Hematopoietic multipotent progenitor cell (in vitro differentiated cells): ENCODE measurements at regions not wholly inside any gene's neighbourhood (a gene's known extent, or its start where the extent isn't known, plus 50 kb on each side); places are given as distances from the start of the nearest gene placed in this dataset.

ENCODE experiments used
- DNase-seq, 3 donors: peaks; one replicate each; pipeline ENCODE4 v3.0.0-alpha.2; 2011 to 2015; ENCODE audit warnings: low read depth in 2 of 3, low spot score in 2 of 3

GRCh38 chr2:221097568-221097915 is 474.6 kb downstream of the EPHA4 start:
- DNase-seq, result no peak

DNA sequence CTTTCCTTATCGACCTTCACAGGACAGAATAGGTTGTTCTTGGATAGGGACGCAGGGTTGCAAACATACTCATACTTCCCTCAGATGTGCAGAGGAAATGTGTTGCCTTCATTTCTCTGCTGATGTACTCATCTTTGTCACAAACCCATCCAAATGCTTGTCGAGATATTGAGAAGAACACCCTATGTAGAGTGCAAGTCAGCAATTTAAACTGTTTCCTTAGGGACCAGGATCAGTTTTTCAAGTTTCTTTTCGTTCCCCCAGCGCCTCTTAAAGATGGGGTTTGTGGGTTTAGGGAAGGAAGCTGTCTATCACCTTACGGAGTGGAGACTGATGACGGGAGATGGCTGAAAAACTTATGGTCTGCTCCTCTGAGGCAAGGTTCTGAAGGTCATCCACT is 474.2 kb downstream of the EPHA4 start:
- DNase-seq, result no peak

DNA sequence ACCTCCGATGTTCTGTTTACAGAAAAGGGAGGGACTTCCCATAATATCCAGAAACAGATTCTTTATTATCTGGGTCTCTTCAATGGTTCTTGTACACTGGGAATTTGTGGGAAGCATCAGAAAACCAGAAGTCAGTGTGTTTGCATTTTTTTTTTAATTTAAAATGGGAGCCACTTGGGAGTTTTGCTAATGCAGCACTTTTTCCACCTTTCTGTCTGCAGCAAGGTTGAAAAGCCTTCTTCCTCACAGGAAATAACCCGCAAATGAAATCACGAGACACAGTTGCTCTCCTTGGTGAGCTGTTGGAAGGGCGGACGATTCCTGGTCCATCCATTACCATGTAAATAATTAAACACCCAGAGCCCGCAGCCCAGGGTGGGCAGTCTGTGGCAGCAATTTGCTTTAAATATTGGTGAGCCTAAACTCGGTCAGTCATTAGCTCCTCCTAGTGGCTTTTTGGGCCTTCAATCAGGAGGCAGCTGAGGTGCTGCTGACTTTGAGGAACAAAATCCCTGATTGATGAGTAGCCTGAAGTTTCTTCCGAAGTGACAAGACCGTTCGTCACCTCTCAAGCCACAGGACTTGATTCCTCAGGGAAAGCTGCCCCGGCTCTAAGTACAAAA is 471.5 kb downstream of the EPHA4 start:
- DNase-seq, result peak in 2 of 3 donors; percentile 16 to 33

DNA sequence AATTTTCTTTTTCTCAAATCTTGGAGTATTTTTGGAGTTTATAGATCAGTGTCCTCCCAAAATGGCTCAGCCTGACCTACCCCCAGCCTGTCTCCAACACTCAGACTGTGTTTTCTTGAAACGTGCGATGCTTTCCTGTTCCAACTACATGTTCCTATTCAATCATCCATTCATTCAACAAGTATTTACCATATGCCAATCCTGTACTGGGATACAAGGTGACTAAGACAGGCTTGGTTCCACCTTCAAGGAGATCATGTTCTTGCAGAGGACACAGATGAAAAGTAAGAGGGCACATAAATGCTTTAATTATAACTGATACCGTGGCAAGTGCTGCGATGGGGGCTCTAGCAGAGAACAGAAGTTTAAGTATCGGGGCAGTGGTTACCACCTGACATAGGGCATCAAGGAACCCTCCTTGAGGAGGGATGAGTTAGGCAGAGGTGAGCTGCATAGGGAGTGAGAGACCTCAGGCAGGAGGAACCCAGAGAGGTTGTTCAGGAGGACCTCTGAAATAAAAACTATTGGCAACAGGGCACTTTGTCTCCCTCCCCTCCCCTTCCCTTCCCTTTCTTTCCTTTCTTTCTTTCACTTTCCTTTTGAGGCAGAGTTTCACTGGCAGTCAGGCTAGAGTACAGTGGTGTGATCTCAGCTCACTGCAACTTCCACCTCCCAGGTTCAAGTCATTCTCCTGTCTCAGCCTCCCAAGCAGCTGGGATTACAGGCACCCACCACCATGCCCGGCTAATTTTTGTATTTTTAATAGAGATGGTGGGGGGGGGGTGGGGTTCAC is 469.0 kb downstream of the EPHA4 start:
- peak in 2 of 3 donors; percentile 13 to 50 for DNase-seq

GRCh38 chr2:221103930-221104329 is 468.2 kb downstream of the EPHA4 start:
- DNase-seq, result no peak

GRCh38 chr2:221104361-221104811 is 467.7 kb downstream of the EPHA4 start:
- DNase-seq, result peak in 2 of 3 donors; percentile 15 to 35

GRCh38 chr2:221106241-221106640 is 465.9 kb downstream of the EPHA4 start:
- no peak for DNase-seq

DNA sequence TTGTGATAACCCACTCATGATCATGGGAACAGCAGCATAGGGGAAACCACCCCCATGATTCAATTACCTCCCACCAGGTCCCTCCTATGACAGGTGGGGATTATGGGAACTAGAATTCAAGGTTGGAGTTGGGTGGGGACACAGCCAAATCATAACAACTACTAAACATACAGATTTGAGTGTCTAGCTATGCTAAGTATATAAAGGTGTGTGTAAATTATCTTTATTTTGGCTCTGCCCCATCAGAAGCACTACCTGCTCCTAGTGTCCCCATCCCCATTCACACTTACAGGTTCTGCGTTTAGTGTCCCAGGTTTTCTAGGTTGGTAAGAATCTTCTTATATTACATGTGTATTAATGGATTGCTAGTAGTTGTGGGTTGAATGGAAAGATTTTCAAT is 464.7 kb downstream of the EPHA4 start:
- no peak for DNase-seq

DNA sequence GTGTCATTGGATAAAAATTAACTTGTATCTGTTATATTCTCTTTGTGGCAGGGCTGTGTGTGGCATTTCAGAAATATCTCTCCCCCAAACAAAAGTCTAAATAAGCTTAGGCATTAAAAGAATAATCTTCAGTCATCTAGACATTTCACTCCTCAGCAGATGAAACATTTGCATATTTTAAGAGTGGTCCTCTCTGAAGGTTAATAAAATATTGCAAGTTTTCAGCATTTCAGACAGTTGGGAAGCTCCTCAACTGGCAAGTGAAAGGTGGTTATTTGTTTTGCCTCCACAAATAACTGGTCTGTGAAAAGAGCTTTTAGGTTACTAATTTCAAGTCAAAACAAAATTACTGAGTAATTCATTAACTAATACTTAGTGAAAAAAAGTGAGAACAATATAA is 462.6 kb downstream of the EPHA4 start:
- no peak for DNase-seq

DNA sequence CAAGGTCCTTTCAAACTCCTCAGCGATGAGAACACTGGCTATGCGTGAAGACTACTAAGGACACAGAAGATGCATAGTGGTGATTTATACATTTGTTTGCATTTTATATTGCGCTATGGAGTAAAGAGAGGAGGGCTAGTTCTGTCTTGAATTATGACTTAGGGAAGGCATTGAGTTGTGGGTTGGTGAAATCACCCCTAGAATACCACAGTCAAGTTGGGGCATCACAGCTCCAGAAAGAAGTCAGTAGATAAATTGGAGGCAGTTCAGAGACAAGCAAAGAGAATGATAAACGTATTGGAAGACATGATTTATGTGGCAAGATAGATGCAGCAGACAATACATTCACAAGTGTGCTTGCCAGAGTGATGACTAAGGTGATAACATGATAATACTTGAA is 460.4 kb downstream of the EPHA4 start:
- DNase-seq, result no peak

DNA sequence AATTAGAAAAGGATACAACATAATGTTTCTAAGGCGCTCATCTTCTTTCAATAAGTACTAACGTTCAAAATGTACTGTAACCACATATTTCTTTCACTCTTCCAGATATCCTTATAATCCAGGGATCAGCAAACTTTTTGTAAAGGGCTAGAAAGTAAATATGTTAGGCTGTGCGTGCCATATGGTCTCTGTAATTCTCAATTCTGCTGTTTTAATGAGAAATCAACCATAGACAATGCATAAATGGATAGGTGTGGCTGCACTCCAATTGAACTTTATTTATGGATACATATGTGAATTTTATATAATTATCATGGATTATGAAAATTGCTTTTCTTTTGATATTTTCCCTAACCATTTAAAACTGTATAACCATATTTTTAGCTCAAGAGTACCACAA is 459.4 kb downstream of the EPHA4 start:
- no peak for DNase-seq

- no peak for DNase-seq
Measured at GRCh38 chr2:221115944-221116343, 456.2 kb downstream of the EPHA4 start.

GRCh38 chr2:221120643-221121042 is 451.5 kb downstream of the EPHA4 start:
- no peak for DNase-seq

DNA sequence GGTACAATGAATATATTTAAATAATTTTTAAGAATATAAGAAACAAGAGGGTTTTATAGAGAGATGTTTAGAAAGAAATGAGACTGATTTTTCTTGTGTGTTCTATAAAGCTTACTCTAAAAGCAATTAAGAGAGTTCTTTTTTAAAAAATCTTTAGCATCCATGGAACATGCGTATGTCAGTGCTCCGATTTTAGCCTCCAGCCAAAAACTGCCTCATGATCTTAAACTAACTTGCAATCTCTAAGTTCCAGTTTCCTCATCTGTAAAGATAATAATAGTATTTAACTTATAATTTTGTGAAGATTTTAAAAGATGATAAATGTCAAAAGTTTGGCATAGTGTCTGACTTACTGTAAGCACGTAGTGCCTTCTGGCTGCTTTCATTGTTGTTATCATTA is 448.7 kb downstream of the EPHA4 start:
- no peak for DNase-seq

DNA sequence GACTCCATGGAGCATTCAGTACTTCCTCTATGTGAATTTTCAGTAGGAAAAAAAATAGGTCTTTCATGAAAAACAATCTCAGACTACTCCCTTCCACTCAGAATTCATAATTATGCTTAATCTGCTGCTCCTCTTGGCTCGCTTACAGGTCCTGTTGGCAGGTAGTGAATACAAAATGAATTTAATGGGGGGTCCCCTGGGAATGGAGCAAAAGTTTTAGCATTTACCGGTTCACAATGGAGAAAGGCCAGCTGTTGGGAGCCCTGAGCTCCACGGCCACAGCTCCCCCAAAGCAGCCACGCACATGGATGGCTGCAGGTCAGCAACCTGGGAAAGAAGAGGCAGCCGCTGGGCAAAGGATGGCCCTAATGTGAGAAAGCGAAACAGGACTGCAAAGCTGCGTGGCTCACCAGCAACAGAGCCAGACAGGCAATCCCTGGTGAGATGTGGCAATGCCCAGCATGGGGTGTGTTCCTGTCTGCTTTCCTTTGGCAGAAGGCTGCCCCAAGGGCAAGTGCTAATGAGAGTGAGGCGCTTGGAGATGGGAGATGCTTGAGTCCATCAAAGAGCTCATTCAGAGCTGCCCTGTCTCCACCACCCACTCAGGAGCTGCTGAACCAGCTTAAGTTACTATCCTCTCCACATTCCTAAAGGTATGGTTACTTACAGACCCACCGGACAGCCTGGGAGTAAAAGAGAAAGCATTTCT is 447.4 kb downstream of the EPHA4 start:
- no peak for DNase-seq

- DNase-seq, result no peak
Measured at GRCh38 chr2:221125691-221126090, 446.4 kb downstream of the EPHA4 start.

DNA sequence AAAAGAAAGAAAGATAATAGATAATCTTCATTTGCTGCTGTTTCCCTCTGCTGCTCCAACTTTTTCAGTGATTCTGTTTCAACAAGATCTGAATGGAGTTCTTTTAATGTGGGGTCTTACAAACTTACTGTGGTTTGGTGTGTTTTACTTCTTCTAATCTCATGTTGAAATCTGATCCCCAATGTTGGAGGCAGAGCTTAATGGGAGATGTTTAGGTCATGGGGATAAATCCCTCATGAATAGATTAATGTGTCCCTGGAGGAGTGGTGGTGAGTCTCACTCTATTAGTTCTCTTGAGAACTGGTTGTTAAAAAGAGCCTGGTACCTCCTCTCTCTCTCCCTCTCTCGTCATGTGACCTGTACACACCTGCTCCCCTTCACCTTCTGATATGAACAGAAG is 442.4 kb downstream of the EPHA4 start:
- no peak for DNase-seq

DNA sequence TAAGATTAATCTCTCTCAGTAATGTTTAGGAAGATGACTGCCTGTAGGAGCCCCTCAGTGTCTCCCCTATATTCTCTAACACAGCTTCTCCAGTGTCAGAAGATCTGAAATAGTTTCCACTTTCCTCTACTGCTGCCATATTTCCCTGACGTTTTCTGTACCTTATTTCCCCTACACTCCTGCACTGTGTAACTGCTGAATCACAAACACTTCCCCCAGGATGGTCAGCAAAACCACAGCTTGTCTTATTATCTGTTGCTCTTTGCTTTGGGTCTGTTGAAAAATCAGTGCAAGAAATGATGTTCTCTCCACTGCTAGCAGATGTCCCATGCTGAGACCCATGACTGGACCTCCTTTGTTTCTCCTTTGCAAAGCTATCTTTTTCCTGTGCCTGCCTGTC is 441.7 kb downstream of the EPHA4 start:
- DNase-seq, result no peak

DNA sequence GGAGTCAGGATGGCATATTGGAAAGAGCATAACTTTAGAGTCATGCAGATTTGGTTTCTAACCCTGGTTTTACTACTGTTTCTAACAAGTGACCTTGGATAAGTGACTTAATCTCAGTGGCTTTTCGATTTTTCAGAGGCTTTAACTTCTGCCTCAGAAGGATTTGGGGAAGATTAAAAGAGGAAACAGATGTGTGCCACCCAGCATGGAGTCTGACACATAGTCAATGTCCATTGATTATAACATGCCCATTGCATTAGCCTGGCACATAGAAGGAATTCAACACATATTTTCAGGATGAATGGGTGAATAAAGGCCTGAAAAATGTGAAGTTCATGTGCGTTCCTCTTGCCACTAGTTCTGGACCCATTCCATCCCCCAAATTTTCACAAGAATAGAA is 438.2 kb downstream of the EPHA4 start:
- no peak for DNase-seq

- no peak for DNase-seq
Measured at GRCh38 chr2:221134718-221135117, 437.4 kb downstream of the EPHA4 start.

DNA sequence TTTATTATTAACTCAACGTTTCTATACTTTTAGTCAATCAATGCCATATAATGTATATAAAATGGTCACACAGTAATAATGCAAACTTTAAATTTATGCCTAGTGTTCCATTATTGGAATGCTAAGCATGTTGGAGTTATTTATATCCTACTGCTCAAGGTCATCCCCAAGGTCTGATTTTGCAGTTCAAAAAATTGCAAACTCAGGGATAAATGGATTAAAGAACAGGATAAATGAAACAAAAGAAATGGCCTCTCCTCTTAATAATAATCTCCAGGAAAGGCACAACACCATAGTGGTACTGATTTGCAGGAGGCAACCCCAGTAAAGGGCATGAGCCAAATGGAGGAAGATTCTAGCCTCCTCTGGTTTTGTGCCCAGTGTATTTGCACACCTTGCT is 436.4 kb downstream of the EPHA4 start:
- DNase-seq, result no peak

DNA sequence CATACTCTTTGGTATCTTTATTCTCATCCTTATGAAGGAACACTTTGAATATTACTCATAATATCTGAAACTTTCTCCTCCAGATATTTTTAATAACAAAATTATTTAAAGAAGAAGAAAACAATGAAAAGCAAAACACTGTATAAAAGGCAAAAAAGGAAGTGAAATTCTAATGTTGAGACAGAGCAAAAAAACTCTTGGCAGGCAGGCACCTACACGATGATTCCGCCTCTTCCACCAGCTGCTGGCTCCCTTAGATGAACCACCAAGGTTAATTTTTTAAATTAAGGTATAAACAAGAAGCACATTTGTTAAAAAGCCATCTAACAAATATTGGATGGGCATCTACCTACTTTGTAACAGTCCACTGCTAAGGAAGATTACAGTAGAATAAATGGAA is 434.7 kb downstream of the EPHA4 start:
- DNase-seq, result no peak
